ENCODE measurements at regions not wholly inside any gene's neighbourhood (a gene's known extent, or its start where the extent isn't known, plus 50 kb on each side); places are given as distances from the start of the nearest gene placed in this dataset.
"Not testable (repeated sequence)": the region's sequence is repeated elsewhere in the genome, so short reads cannot be mapped to it uniquely, and the experiment has no call there.

- no peak for DNase-seq
- peaks cover 0 to 5% (median 0%) of the 10 kb centered on the region in 4 donors for H3K9me3 ChIP-seq
- intact Hi-C loops (cut with DNase I; ENCODE audit: low total_unique reads), result no loop called here
- no peak overlapping the region for H3K27ac ChIP-seq
- no peak overlapping the region for H3K4me3 ChIP-seq
- H3K4me1 ChIP-seq, result no peaks in the 10 kb centered on the region
- TF ChIP-seq POLR2A (IDR thresholded peaks at IDR 0.05) (no peak), POLR2AphosphoS5 (IDR thresholded peaks at IDR 0.05) (no peak), EP300 (IDR thresholded peaks at IDR 0.05) (no peak)
- TF ChIP-seq, protein P1, sequence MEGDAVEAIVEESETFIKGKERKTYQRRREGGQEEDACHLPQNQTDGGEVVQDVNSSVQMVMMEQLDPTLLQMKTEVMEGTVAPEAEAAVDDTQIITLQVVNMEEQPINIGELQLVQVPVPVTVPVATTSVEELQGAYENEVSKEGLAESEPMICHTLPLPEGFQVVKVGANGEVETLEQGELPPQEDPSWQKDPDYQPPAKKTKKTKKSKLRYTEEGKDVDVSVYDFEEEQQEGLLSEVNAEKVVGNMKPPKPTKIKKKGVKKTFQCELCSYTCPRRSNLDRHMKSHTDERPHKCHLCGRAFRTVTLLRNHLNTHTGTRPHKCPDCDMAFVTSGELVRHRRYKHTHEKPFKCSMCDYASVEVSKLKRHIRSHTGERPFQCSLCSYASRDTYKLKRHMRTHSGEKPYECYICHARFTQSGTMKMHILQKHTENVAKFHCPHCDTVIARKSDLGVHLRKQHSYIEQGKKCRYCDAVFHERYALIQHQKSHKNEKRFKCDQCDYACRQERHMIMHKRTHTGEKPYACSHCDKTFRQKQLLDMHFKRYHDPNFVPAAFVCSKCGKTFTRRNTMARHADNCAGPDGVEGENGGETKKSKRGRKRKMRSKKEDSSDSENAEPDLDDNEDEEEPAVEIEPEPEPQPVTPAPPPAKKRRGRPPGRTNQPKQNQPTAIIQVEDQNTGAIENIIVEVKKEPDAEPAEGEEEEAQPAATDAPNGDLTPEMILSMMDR (IDR thresholded peaks at IDR 0.05), result no peak
- H3K27me3 ChIP-seq, result no peaks in the 10 kb centered on the region
- no peaks in the 10 kb centered on the region for H3K36me3 ChIP-seq
Measured at GRCh38 chrY:12212394-12212793, 488.6 kb upstream of the USP9Y start.

GRCh38 chrY:12215564-12216022, 485.4 kb upstream of the USP9Y start:
- Histone ChIP-seq H3K4me1 (no peaks in the 10 kb centered on the region), H3K36me3 (no peaks in the 10 kb centered on the region), H3K27ac (no peak overlapping the region), H3K27me3 (no peaks in the 10 kb centered on the region), H3K4me3 (no peak overlapping the region), H3K9me3 (peaks cover 0 to 5% (median 0%) of the 10 kb centered on the region in 4 donors)
- intact Hi-C loops (cut with DNase I; ENCODE audit: low total_unique reads), result no loop called here
- DNase-seq, result no peak
- TF ChIP-seq EP300 (IDR thresholded peaks at IDR 0.05) (no peak), POLR2A (IDR thresholded peaks at IDR 0.05) (no peak), POLR2AphosphoS5 (IDR thresholded peaks at IDR 0.05) (no peak)
- TF ChIP-seq, protein P1 (IDR thresholded peaks at IDR 0.05), result no peak

DNA sequence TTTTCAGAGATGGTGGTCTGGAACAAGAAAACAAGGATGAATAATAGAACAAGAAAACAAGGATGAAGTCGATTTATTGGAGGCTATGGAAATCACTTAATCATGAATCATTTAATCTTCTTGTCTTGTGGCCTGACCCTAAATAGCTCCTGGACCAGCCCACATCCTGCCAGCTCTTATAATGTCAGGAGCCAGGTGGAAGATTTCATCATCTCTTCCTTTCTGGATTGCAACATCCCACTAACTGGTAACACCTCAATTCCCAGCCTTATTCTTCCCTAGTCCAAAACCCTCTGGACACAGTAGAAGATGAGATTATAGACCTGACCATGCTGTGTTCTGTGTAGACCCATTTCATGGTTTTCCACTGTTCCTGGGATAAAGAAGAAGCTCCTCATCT, 470.1 kb upstream of the USP9Y start:
- no peaks in the 10 kb centered on the region for H3K9me3 ChIP-seq
- H3K4me1 ChIP-seq, result no peaks in the 10 kb centered on the region
- no peak overlapping the region for H3K4me3 ChIP-seq
- TF ChIP-seq EP300 (IDR thresholded peaks at IDR 0.05) (no peak), POLR2A (IDR thresholded peaks at IDR 0.05) (no peak), POLR2AphosphoS5 (IDR thresholded peaks at IDR 0.05) (no peak)
- TF ChIP-seq, protein P1 (IDR thresholded peaks at IDR 0.05), result no peak
- no peaks in the 10 kb centered on the region for H3K36me3 ChIP-seq
- intact Hi-C loops (cut with DNase I; ENCODE audit: low total_unique reads), result no loop called here
- H3K27ac ChIP-seq, result no peak overlapping the region
- WGBS, 5 donors, result 31 to 80% (median 52%) methylated on average over 1 of the region's 1 CpG; no CpG with 5 or more reads in 2 of the 5 donors
- no peaks in the 10 kb centered on the region for H3K27me3 ChIP-seq
- DNase-seq, result no peak

GRCh38 chrY:12236399-12236798, 464.6 kb upstream of the USP9Y start:
- Histone ChIP-seq H3K4me3 (no peak overlapping the region), H3K36me3 (no peaks in the 10 kb centered on the region), H3K27ac (no peak overlapping the region), H3K27me3 (no peaks in the 10 kb centered on the region), H3K9me3 (no peaks in the 10 kb centered on the region), H3K4me1 (no peaks in the 10 kb centered on the region)
- WGBS, 5 donors, result 87 to 90% (median 88%) methylated on average over 4 of the region's 4 CpGs; no CpG with 5 or more reads in 2 of the 5 donors
- intact Hi-C loops (cut with DNase I; ENCODE audit: low total_unique reads), result no loop called here
- TF ChIP-seq POLR2AphosphoS5 (IDR thresholded peaks at IDR 0.05) (no peak), POLR2A (IDR thresholded peaks at IDR 0.05) (no peak)
- DNase-seq, result no peak

DNA sequence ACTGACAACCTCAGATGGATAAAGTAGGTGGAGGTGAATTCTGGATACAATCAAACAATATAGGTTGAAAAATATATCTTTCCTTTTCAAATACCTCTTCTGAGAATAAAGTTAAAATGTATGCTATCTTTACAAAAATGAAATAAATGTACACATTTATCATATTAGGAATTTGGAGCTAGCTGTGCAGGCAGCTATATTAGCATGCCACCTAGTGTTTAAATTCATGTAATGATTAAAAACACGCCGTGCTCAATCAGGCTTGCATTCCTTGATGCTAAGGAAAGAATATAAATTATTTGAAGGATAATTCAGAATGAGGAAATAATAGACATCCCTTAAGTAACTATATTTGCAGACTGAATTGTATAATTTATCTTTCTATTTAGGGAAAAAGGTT, 460.7 kb upstream of the USP9Y start:
- H3K27ac ChIP-seq; intact Hi-C loops (cut with DNase I; ENCODE audit: low total_unique reads); H3K4me1 ChIP-seq; DNase-seq; H3K9me3 ChIP-seq; H3K27me3 ChIP-seq; H3K4me3 ChIP-seq; H3K36me3 ChIP-seq: not testable (repeated sequence)
- 18 to 42% (median 31%) methylated on average over 2 of the region's 2 CpGs; no CpG with 5 or more reads in 2 of the 5 donors for WGBS, 5 donors

Data from stomach (tissue), 8 donors.